ENCODE measurements at regions not wholly inside any gene's neighbourhood (a gene's known extent, or its start where the extent isn't known, plus 50 kb on each side); places are given as distances from the start of the nearest gene placed in this dataset.

DNA sequence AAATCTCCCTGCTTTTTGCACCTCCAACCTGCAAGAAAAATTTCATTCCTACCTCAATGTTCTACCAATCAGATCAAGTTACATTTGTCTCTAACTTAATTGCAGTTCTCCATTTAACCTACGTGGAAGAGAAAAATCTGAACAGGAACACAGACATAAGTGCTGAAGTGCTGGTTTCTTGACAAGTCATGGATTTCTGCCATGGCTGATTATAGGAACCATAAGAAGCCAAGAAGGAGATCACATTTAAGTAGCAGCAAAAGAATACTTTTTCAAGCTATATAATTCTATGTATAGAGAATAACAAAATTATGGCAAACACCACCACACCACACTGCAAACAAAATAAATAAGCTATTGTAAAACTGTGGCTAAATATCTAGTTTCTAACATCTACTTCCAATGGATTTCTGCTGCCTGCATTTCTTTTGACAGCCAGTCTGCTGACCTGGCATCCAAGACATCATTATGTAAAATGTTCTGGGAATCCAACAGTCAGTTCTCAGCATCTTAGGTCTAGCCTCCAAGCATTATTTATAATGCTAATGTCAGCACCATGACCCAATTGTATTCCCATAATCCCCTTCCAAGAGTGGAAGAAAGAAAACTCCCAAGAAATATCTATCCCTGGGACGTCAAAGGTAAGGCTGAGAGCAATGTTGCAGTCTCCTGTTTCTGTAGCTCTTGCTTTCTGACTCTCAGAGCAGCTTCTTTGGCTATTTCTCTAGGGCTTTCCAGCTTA, 50.8 kb upstream of the GAB1 start:
- CTCF ChIA-PET, result no interaction called here
- H3K27ac ChIP-seq (ENCODE audit: low read depth, low read length), result no peak overlapping the region
- POLR2A ChIA-PET, result no interaction called here
- TF ChIP-seq, protein P1, sequence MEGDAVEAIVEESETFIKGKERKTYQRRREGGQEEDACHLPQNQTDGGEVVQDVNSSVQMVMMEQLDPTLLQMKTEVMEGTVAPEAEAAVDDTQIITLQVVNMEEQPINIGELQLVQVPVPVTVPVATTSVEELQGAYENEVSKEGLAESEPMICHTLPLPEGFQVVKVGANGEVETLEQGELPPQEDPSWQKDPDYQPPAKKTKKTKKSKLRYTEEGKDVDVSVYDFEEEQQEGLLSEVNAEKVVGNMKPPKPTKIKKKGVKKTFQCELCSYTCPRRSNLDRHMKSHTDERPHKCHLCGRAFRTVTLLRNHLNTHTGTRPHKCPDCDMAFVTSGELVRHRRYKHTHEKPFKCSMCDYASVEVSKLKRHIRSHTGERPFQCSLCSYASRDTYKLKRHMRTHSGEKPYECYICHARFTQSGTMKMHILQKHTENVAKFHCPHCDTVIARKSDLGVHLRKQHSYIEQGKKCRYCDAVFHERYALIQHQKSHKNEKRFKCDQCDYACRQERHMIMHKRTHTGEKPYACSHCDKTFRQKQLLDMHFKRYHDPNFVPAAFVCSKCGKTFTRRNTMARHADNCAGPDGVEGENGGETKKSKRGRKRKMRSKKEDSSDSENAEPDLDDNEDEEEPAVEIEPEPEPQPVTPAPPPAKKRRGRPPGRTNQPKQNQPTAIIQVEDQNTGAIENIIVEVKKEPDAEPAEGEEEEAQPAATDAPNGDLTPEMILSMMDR (IDR thresholded peaks at IDR 0.05; ENCODE audit: low read depth, low read length), result no peak
- H3K27me3 ChIP-seq (ENCODE audit: control insufficient read depth, insufficient read depth, low read length), result no peaks in the 10 kb centered on the region
- H3K4me3 ChIP-seq (ENCODE audit: low read depth, low read length), result no peak overlapping the region
- H3K9me3 ChIP-seq (ENCODE audit: control insufficient read depth, insufficient read depth, low read length), result no peaks in the 10 kb centered on the region
- DNase-seq (ENCODE audit: low read depth, low spot score), result no peak

DNA sequence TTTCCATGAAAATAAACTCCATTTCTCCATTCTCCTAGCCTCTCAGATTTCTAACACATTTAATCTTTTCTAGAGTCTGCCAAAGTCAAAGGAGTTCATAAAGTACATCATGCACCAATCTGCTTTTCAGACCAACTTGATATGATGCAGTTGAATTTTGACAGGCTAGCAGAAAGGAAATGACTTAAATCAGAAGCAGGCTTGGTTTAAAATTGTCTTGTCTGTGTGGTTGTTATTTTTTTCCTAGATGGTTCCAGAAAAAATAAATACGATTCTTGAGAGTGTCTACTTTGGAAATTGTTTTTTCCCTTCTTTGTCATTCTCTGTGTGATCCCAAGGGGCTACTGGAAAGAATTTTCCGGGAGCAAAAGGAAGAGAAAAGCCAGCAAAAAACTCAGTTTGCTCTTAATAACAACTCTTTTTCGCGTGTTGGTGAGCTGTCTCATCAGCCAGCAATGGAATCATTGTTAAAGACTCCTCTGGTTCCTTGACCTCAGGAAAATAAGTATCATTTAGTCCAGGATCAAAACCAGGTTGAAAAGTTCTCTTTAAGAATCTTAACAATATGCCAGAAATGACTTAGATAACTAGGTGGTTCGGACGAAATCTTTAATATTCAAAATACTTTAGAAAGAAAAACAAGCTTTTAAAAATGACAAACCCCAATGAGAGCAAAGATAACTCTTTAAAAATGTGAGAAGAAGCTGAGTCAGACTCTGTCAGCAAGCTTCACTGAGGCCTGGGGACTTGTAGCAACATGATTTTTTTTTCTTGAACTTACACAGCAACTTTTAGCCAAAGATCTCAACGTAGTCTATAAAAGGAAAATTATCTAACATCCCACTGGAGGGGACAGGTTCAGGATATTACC, 49.7 kb upstream of the GAB1 start:
- POLR2A ChIA-PET, result no interaction called here
- no peaks in the 10 kb centered on the region for H3K27me3 ChIP-seq (ENCODE audit: control insufficient read depth, insufficient read depth, low read length)
- no peaks in the 10 kb centered on the region for H3K9me3 ChIP-seq (ENCODE audit: control insufficient read depth, insufficient read depth, low read length)
- DNase-seq (ENCODE audit: low read depth, low spot score), result peak; percentile 20
- CTCF ChIA-PET, result no interaction called here
- H3K27ac ChIP-seq (ENCODE audit: low read depth, low read length), result peak overlapping the region; percentile 88
- H3K4me3 ChIP-seq (ENCODE audit: low read depth, low read length), result no peak overlapping the region
- TF ChIP-seq, protein P1 (IDR thresholded peaks at IDR 0.05; ENCODE audit: low read depth, low read length), result no peak
